Suprapubic skin (tissue), 4 donors: ENCODE measurements at regions not wholly inside any gene's neighbourhood (a gene's known extent, or its start where the extent isn't known, plus 50 kb on each side); places are given as distances from the start of the nearest gene placed in this dataset.
"Not testable (repeated sequence)": the region's sequence is repeated elsewhere in the genome, so short reads cannot be mapped to it uniquely, and the experiment has no call there.

ENCODE experiments used
- CTCF ChIP-seq, 2 donors: fragments of 200-600 bp in 1 of 2; fragments of 450-650 bp in 1 of 2; sonication (generic) in 1 of 2; IDR thresholded peaks; one replicate each; pipeline ENCODE4 v1.5.1; 2016 to 2019; ENCODE audit warnings: antibody characterized with exemption in 2 of 2, mild to moderate bottlenecking in 1 of 2, moderate library complexity in 1 of 2
- EP300 ChIP-seq: sonication (generic); formaldehyde crosslinking; IDR thresholded peaks from one replicate; pipeline ENCODE4 v1.6.1; 2017; ENCODE audit warnings: antibody characterized with exemption
- POLR2A ChIP-seq, 2 donors: fragments of 450-650 bp; IDR thresholded peaks; one replicate each; pipeline ENCODE4 v1.6.1; 2017; ENCODE audit warnings: antibody characterized with exemption in 2 of 2, mild to moderate bottlenecking in 2 of 2, moderate library complexity in 2 of 2
- POLR2AphosphoS5 ChIP-seq, 3 donors: sonication (generic); formaldehyde crosslinking; IDR thresholded peaks; one replicate each; pipeline ENCODE4 v1.6.1; 2017; ENCODE audit warnings: antibody characterized with exemption in 3 of 3

GRCh38 chr21:6579801-6580200 is 3941.6 kb upstream of the TPTE start:
- TF ChIP-seq CTCF (IDR thresholded peaks at IDR 0.05); POLR2A (IDR thresholded peaks at IDR 0.05); POLR2AphosphoS5 (IDR thresholded peaks at IDR 0.05); EP300: not testable (repeated sequence)
